RPMI7951 (cell line): ENCODE measurements at regions not wholly inside any gene's neighbourhood (a gene's known extent, or its start where the extent isn't known, plus 50 kb on each side); places are given as distances from the start of the nearest gene placed in this dataset.

ENCODE experiments used
- DNase-seq: peaks from one replicate; pipeline ENCODE4 v3.0.0-alpha.2; 2012; ENCODE audit warnings: low read depth

DNA sequence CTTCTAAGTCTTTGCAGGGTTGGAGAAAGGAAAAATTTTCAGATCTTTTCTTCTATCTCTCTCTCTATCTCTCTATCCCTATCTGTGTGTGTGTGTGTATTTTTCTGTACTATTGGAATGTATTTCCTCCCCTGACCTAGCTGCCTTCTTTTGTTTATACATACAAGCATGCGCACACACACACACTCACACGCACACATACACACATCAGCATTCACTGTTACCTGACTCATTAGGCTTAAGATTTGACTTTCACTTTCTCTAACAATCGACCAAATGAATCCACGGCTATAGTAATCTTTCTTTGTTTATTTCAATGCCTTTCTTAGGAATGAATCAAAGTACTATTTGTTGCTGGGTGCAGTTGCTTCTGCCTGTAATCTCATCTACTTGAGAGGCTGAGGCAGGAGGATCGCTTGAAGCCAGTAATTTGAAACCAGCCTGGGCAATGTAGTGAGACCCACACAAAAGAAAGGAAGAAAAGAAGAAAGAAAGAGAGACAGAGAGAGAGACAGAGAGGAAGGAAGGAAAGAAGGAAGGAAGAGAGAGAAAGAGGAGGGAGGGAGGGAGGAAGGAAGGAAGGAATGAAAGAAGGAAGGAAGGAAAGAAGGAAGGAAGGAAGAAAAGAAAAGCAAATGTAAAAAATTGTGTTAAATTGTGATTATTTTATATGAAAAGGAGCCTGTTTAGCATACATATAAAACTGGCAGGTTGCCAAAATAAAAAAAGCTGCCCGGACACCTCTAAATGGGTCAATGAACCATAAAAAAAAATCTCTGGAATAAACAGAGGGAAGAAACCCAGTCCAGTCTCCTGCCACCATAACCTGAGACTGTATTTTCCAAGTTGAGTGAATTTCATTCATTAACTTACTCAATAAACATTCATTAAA lies 206.8 kb downstream of the ZNF326 start:
- peak; percentile 41 for DNase-seq

DNA sequence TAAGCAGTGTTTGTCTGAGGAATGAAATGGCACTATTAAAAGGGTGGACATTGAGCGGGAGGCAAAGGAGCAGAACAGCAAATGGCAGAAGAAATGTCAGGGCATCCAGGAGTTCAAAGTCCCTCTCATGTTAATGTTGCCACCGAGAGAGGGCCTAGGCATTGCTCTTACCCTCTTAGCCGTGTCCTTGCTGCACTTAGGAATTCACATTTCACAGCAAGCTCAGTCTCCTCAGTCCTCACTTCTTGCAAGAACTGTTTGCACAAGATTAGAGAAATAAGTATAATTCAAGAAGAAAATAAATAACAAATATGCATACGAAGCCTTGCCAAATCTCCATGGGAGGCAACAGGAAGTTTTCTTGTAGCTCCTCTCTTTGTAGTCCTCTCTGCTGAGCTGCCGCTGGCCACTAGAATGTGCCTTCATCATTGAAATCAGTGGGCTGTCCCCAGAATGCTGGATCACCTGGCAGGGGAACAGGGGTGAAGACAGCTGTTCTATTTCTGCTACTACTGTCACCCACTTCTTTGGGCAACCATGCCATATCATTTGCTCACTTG lies 205.8 kb downstream of the ZNF326 start:
- DNase-seq = no peak

DNA sequence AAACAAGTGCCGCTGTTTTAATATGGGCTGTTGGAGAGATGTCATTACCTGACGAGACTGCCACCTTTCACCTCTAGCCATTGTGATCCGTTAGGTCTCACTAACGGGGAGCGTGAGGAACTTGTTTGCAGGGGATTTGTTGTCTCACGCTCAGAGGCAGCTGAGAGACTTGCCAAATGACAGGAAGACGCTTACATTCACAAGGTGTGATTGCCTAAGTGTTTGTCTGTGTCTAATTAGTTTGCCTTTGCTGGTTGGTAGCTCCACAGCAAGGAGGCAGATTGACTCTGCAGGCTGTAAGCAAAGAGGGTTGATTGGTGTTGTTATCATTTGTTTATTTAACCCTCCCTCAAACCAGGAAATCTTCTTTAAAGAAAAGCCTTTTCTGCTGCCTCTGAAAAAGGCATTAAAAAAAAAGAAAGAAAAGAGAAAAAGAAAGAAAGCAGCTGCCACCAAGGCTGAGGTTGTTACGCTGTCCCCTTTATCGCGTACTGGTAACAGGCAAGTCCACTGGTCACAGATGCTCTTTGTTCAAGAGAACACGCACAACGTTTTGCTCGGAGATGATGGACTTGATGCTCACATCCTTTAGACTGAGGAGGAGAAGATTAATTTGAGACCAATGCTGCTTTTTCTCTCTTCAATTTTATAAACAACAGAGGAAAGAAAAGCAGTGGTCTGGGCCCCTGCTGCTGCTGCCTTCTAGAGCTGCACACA lies 203.9 kb downstream of the ZNF326 start:
- DNase-seq = no peak

DNA sequence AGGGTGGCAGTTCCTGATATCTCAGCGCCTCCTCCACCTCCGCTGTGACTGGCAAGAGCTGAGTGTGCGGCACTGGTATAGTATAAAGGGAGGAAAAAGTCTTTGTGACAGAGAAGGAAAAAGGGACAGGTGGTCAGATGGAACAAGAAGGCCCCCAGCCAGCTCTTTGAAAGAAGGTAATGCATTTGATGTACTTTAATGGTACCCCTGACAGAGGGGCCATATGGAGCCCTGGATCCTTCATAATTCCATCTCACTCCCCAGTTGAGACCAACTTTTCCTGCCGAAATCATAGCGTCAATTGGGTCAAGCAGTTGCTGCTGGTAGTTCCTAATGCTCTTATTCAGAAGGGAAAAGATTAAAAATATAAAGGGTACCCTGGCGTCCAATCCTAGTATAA lies 198.2 kb downstream of the ZNF326 start:
- DNase-seq = no peak

DNA sequence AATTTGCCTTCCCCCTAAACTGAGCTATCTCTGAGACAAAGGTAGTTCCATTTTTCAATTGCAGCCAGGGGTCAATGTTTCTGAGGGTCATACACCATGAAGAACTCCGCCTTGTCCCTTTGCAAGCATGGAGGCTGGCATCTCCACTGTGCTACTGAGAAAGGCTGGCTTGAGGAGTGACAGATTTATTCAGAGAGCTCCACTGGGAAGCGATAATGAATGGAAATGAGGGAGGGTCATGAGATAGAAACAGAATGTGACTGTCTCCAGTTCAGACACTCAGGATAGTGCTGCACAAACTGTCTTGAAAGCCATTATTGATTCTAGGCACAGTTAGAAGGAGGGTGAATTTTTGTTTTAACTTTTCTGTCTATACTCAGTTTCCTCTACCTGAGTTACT lies 197.5 kb downstream of the ZNF326 start:
- DNase-seq = no peak

DNA sequence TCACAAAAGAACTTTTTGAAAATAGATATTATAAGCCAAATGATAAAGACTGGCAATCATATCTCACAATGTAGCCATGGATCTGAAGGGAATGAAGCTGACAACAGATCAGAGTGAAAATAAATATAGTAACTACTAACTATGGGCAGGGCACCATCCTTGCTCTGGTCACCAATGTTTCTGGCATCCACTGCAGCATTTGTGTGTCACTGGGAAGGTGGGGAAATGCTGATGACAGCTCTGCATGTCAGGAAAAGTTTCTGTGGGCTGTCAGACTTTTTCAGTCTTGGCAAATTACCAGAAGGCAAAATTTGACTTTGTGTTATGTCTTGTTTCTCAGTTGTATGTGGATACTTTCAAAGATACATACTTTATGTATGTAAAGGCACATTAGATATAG lies 195.6 kb downstream of the ZNF326 start:
- DNase-seq = no peak

DNA sequence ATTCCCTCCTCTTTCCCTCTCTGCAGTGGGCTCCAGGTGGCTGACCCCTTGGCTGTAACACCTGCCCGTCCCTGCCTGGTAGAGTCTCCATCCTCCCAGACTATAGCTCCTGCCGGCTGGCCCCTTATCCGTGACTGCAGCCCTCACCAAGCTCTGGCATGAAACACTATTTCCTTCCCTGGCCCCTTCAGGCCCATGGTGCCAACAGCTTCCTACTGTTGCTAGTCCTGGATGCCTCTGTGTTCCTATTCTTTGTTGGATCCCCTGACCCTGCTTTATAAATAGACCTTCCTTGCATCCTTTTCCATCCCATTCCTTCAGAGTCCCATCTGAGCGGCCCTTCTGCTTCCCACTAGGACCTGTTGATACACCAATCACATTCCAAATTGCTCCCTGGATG lies 195.0 kb downstream of the ZNF326 start:
- no peak for DNase-seq

DNA sequence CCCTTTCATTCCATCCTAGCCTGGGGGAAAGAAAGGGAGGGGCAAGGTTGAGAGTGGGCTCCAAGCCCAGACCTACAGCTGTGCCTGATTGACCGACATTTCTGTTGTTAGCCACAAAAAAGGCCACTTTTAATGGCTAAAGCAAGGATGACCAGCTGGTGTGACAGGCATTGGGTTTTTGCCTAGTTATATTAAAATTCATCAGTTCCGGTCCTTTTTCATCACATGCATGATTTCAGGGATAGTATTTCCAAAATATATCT lies 192.3 kb downstream of the ZNF326 start:
- DNase-seq = peak; percentile 64

DNA sequence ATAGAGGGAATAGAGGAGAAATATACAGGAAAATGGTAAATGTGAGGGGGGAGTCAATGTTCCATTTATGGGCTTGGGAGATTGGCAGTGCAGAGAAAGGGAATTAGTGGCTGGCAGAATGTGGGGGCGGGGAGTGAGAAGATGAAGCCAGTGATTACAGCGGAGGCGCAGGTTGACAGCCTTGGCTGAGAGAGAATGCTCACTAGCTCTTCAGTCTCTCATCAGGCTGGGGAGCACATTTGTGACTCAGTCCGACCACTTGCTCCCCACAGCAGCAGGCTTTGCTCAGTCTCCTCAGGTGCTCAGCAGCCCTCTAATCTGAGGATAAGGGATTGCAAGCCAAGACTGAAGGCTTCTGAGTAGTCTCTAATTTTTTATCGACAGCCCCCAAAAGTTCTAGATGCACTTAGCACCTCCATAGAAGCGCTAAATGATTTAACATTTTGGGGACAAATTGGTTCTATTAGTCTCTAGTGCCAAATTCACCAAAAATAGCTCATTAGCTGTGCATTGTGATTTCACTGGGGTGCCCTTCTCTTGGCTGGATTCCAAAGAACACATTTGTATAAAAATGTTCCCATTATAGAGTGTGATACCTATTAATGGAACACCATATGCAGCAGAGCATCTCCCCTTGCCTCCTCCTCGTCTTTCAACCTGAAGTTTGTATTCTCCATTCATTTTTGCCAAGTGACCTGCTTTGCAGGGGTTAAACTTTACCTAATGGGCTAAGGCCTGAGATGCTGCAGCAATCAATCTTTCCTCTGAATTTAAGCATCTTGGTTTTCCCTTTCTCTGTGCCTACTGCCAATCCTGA lies 191.8 kb downstream of the ZNF326 start:
- DNase-seq = no peak

DNA sequence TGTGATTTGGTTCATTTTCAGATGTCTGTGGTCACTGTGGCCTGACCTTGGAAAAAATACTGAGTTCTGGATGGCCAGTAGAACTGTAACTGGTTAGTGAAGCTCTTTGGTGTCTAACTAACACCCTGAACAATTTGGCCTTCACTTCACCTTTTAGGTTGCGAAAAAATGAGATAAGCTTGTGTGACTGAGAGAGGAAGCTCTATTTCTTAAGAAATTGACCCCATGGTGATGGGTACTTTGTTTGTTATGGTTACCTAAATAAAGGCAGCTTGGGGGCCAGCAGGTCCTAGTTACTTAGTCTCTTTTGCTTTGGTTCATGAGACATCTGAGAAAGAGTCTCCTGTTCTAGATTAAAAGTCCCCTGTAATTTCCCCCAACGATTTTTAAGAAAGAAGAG lies 181.6 kb downstream of the ZNF326 start:
- DNase-seq = peak; percentile 4

DNA sequence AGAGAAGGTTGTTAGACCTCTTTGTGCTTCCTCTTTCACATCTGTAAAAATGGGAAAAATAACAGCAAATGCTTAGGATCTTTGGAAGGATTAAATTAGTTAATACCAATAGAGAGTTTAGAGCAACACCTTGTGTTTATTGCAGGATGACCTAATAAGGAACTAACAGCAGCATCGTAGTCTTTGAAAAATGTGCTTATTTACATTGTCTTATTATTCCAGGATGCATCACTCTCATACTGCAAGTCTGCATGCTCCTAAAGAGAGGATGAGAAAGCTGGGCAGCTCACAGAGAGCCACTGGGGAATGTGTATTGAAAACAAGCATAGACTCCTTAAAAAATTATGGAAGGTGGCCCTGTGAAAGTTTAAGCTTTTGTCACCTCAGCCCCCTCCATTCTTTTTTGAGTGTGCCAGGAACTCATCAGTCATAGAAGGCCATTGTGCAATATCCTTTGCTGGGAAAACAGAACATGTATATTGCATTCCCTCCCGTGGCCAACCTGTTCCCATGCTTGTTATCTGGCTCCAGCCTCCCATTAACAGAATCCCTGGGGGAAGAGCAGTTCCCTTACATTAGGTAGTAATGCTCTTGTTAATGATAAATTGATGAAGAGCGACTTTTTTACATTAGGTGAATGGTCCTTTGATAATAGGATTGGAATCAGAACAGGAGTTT lies 180.7 kb downstream of the ZNF326 start:
- DNase-seq = no peak

DNA sequence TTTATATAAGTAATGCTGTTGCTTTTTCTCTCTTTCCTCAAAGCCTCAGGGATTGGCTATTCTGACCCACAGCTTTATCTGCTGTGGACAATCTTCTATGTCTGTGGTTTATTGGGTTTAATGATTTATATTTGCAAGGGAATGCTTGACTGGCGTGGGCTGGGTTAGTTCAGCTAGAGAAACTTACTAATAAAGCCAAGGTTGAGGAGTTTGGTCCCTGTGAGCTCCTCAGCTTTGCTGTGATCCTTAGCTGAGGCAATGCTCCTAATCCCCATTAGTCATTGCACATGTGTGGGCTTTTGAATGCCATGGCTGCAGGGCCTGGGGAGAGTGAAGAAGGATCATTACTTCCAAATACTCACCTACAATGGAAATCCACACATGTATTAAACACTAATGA lies 179.3 kb downstream of the ZNF326 start:
- DNase-seq = no peak

DNA sequence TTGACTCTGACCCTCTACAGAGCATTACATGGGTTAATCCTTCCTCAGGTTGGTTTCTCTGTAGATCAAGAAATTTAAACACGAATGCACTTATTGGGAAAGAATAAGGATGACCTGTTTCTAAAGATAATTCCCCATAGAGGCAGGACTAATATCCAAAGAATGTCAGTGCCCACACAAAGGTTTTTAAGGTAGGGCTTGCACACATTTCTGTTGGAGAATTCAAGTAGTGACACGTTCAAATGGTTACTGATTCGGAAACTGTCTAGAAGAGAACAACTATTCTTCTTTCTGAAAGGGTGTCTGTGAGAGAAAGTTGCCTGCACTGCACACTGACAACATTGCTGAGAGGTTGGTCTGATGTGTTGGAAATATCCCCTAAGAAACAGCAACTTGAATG lies 167.3 kb downstream of the ZNF326 start:
- DNase-seq = no peak

DNA sequence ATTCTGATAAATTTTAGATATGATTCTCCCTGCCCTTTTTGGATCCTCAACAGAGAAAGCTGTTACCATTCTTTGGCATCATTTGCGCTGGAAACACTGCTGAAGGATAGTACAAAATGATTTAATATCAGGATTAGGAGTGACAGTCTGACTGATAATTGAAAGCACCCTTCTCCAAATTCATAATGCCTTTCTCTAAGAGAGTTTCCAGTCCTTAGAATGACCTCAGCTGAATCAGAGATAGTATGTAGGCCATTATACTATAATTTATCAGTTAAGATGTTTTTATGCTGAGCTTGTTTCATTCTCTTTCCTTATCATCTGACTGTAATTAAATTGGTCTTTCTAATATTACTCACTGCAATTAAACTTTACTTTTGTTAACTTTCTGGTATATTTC lies 166.7 kb downstream of the ZNF326 start:
- no peak for DNase-seq

DNA sequence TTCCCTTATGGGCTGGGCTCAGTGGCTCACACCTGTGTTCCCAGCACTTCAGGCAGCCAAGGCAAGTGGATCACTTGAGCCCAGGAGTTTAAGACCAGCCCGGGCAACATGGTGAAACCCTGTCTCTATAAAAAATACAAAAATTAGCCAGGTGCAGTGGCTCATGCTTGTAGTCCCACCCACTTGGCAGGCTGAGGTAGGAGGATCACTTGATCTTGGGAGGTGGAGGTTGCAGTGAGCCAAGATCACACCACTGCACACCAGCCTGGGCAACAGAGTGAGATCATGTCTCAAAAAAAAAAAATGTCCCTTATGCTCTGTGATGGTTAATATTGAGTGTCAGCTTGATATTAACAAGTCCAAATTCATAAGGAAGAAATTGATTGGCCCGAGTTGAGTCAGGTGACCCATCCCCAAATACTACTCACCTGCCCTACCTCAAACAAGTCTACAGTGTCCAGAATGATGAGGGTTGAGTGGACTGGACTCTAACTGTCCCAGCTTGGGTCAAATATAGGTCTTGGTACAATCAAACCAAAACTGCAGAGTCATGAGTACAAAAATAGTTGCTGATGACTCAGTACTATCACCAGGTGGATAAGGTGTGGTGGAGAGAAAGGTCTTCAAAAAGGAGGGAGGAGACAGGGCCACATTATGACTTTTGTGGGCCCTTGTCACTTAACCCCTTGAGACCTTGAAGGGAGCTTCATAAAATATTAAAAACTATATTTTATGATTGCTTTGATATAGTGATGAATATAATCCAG lies 161.0 kb downstream of the ZNF326 start:
- no peak for DNase-seq

DNA sequence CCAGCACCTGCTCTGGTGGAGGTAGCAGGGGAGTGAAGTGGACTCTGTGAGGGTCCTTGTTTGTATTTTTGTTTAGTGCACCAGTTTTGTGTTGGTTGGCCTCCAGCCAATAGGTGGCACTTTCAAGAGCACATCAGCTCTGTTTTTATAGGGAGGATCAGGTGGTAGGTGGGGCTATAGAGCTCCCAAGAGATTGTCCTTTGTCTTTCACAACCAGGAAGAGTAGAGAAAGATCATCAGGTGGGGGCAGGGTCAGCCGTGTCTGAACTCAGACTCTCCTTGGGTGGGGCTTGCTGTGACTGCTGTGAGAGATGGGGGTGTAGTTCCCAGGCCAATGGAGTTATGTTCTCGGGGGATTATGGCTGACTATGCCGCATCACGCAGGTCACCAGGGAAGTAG lies 159.8 kb downstream of the ZNF326 start:
- no peak for DNase-seq

DNA sequence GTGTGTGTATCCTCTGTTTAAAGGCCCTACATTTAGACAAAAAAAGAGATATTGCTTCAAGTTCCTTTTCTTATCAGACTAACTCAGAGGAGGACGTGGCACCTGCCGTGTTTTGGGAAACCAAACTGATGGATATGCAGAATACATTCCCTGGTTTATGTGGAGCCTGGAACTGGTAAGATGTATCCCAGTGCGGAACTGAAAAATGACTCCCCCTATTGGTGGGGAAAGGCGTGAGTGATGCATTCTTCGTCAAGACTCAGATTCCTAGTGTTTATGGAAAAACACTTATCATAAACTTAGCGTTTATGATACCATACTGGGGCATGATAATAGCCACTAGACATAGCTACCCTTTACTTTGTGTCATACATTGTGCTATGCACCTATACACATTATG lies 154.2 kb downstream of the ZNF326 start:
- DNase-seq = no peak

DNA sequence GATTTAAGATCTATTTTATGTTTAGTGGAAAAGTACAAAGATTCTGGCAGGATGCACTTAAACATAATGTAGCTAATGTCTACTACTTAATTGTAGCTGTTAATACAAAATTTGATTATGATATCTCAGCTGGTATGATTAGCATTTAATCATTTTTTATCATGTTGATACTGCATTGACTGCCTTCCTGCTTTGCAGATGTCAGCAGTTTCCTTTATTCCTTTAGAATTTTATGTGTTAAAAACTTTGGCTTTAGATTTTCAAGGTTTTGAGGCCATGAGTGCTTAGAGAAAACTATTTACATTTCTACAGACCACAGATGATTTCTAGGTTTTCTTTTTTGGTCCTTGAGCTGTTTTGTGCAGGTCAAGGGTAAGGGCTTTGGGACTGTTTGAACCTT lies 152.2 kb downstream of the ZNF326 start:
- DNase-seq = no peak

DNA sequence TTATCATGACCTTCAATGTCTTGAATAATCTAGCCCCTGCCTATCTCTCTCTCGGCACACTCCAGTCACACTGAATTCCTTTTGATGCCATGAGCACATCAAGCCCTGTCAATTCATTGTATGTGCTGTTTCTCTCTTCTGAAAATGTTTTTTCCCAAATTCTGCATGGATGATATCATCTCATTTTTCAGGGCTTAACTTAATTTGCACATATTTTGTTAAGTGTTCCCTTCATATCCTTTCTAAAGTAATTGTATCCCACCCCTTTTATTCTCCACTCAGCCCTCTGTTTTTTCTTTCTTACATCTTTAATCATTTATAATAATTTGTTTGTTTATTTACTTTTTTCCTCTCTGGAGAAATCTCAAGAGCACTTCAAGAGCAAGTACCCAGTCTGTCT lies 149.9 kb downstream of the ZNF326 start:
- DNase-seq = no peak

DNA sequence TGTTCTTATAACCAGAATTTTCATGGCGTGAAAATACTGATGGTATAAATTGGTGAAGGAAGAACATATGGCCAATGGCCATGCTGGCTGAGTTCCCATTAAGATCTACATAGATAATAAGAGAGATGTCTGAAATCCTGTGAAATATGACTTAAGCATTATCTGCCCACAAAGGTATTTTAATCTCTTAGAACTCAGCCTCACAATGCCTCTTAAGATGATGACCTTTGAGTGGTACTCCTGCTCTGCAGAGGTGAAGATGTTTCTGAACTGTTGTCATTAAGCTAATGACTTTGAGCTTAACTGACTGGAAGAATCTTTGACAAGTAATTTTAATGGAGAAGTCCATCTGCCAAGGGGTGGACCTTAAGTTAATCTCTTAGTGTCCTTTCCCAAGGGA lies 148.7 kb downstream of the ZNF326 start:
- DNase-seq = no peak

DNA sequence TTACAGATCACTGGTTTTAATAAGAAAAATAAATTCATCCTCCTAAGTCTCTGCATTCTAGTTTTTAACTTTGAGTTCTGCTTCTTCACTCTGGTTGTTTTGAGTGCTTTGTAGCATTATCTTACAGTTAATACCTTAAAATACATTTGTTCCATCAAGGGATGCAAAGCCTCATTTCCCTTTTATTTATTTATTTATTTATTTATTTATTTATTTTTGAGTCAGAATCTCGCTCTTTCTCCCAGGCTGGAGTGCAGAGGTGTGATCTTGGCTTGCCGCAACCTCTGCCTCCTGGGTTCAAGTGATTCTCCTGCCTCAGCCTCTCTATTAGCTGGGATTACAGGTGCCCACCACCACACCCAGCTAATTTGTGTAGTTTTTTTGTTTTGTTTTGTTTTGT lies 147.8 kb downstream of the ZNF326 start:
- DNase-seq = no peak
